Ascending aorta (tissue), 2 donors: ENCODE measurements at regions not wholly inside any gene's neighbourhood (a gene's known extent, or its start where the extent isn't known, plus 50 kb on each side); places are given as distances from the start of the nearest gene placed in this dataset.

ENCODE experiments used
- DNase-seq, 2 donors: peaks; one replicate each; pipeline ENCODE4 v3.0.0-alpha.2; 2019; ENCODE audit warnings: low spot score in 2 of 2
- H3K27ac ChIP-seq, 2 donors: fragments of 200-600 bp; sonication (generic); one replicate each; pipeline ENCODE4 v1.5.1; 2016 to 2017; ENCODE audit warnings: mild to moderate bottlenecking in 1 of 2
- H3K27me3 ChIP-seq: fragments of 200-600 bp; sonication (generic); one replicate; pipeline ENCODE4 v1.5.1; 2017
- H3K36me3 ChIP-seq, 2 donors: fragments of 200-600 bp; sonication (generic); one replicate each; pipeline ENCODE4 v1.5.1; 2016
- H3K4me1 ChIP-seq, 2 donors: fragments of 200-600 bp; sonication (generic); one replicate each; pipeline ENCODE4 v1.5.1; 2016 to 2017; ENCODE audit warnings: mild to moderate bottlenecking in 1 of 2
- H3K4me3 ChIP-seq, 2 donors: fragments of 200-600 bp; sonication (generic); one replicate each; pipeline ENCODE4 v1.5.1; 2016 to 2017; ENCODE audit warnings: mild to moderate bottlenecking in 1 of 2
- H3K9me3 ChIP-seq, 2 donors: fragments of 200-600 bp; sonication (generic); one replicate each; pipeline ENCODE4 v1.5.1; 2016
- intact Hi-C: fragments of 100-400 bp; cut with DNase I; formaldehyde crosslinking; loops from one replicate; pipeline ENCODE4 v1.15.1; 2023
- TF ChIP-seq, protein P1 (sequence below), 3 experiments: fragments of 200-600 bp in 2 of 3; fragments of 450-650 bp in 1 of 3; sonication (generic) in 2 of 3; IDR thresholded peaks; one replicate each; pipeline ENCODE4 v1.5.1; 2016 to 2019; ENCODE audit warnings: antibody characterized with exemption in 3 of 3, mild to moderate bottlenecking in 1 of 3, moderate library complexity in 1 of 3

DNA sequence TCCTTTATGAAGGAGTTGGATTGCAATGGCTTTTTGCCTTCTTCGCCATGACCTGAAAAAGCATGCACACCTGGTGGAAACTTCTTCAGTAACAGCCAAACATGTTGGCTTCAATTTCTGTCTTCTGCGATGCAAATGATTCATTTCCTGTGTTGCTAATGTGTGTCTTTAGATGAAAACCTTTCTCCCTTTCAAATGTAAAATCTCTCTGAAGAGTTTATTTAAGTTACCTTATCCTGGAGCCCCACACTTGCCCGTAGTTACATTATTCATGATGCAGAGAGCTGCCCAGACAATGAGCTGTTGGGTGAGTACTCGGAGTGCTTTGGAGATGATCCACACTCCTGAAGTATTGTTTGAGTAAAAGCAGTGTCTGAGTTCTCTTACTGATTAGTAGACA lies 1100.9 kb downstream of the RPA4 start:
- Histone ChIP-seq H3K27me3 (no peaks in the 10 kb centered on the region), H3K36me3 (no peaks in the 10 kb centered on the region), H3K4me3 (no peak overlapping the region), H3K27ac (no peak overlapping the region), H3K4me1 (no peaks in the 10 kb centered on the region), H3K9me3 (no peaks in the 10 kb centered on the region)
- DNase-seq = no peak
- intact Hi-C loops = no loop called here
- TF ChIP-seq, protein P1, sequence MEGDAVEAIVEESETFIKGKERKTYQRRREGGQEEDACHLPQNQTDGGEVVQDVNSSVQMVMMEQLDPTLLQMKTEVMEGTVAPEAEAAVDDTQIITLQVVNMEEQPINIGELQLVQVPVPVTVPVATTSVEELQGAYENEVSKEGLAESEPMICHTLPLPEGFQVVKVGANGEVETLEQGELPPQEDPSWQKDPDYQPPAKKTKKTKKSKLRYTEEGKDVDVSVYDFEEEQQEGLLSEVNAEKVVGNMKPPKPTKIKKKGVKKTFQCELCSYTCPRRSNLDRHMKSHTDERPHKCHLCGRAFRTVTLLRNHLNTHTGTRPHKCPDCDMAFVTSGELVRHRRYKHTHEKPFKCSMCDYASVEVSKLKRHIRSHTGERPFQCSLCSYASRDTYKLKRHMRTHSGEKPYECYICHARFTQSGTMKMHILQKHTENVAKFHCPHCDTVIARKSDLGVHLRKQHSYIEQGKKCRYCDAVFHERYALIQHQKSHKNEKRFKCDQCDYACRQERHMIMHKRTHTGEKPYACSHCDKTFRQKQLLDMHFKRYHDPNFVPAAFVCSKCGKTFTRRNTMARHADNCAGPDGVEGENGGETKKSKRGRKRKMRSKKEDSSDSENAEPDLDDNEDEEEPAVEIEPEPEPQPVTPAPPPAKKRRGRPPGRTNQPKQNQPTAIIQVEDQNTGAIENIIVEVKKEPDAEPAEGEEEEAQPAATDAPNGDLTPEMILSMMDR (IDR thresholded peaks at IDR 0.05) = no peak

DNA sequence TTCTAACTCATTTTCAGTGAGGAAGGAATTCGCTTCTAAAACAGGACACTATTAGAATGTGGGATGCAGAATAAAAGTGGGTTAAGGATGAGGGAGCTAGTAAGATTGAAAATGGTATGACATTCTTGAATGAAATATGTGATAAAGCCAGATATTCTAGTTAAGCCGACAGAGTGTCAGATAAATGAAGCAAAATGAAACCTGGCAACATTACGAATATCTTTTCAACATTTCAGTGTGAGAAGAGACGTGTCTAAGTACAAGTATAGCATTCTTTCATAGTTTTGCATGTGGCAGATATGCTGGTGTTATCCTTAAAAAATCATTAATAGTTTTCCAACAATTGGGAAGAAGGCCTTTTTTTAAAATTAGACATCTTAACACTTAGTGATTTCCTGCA lies 1101.4 kb downstream of the RPA4 start:
- Histone ChIP-seq H3K27ac (no peak overlapping the region), H3K36me3 (no peaks in the 10 kb centered on the region), H3K4me1 (no peaks in the 10 kb centered on the region), H3K27me3 (no peaks in the 10 kb centered on the region), H3K4me3 (no peak overlapping the region), H3K9me3 (no peaks in the 10 kb centered on the region)
- no peak for DNase-seq
- TF ChIP-seq, protein P1 (IDR thresholded peaks at IDR 0.05) = no peak
- intact Hi-C loops = no loop called here

DNA sequence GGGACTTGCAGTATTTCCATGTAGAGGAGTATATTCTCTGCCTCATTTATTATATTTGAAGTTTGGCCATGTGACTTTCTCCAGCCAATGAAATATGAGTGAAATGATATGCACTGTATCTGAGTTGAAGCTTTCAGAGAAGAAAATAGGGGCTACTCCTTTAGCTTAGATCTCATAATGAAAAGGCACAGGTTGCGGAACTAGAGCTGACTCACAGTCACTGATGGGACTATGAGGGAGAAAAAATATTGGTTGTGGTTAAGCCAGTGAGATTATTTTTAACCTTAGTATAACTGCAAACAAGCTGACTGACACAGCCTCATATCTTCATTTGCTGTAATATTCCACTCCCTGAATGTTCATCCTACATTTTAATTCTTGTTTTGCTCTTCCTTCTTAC lies 1104.3 kb downstream of the RPA4 start:
- Histone ChIP-seq H3K9me3 (no peaks in the 10 kb centered on the region), H3K27me3 (no peaks in the 10 kb centered on the region), H3K4me3 (no peak overlapping the region), H3K36me3 (no peaks in the 10 kb centered on the region), H3K27ac (no peak overlapping the region), H3K4me1 (no peaks in the 10 kb centered on the region)
- intact Hi-C loops = no loop called here
- DNase-seq = no peak
- TF ChIP-seq, protein P1 (IDR thresholded peaks at IDR 0.05) = no peak

DNA sequence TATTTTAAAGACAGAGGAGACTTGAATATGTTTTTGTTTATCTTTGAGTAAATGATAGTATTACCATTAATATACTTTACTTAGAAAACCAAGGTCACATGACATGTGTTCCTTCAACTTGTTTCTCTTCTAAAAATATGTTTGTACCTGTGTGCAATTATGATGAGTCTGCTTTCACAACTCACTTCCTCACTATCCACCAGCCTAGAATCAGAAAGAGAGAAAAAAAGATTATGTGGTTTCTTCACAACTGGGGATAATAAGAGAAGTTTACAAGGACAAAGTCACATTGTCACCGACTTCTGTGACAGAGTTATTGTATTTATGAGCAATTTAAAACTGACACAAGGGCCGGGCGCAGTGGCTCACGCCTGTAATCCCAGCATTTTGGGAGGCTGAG lies 1112.1 kb downstream of the RPA4 start:
- Histone ChIP-seq H3K4me3 (no peak overlapping the region), H3K9me3 (no peaks in the 10 kb centered on the region), H3K27ac (no peak overlapping the region), H3K36me3 (no peaks in the 10 kb centered on the region), H3K4me1 (no peaks in the 10 kb centered on the region), H3K27me3 (no peaks in the 10 kb centered on the region)
- TF ChIP-seq, protein P1 (IDR thresholded peaks at IDR 0.05) = no peak
- intact Hi-C loops = no loop called here
- no peak for DNase-seq

DNA sequence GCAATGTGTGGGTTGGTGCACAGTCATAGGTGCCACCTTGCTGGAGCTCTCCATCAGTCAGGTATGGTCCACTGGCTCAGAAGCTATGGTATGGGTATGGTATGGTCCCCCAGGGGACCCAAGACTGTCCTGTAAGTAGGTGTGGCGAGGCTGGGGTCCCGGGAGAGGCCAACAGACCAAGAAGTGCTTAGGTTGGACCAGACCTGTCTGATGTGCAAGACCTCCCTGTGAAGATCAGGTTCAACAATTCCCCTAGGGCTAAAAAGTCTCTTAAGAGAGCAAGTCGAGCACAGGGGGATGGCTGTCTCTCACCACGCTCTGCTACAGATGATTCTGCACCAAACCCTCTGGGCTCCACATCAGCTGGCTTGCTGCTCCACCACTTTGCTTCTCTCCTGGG lies 1145.0 kb downstream of the RPA4 start:
- TF ChIP-seq, protein P1 (IDR thresholded peaks at IDR 0.05) = no peak
- H3K9me3 ChIP-seq = peaks cover 0 to 7% of the 10 kb centered on the region in 2 donors
- intact Hi-C loops = no loop called here
- H3K27me3 ChIP-seq = no peaks in the 10 kb centered on the region
- H3K27ac ChIP-seq = no peak overlapping the region
- no peaks in the 10 kb centered on the region for H3K36me3 ChIP-seq
- no peaks in the 10 kb centered on the region for H3K4me1 ChIP-seq
- no peak overlapping the region for H3K4me3 ChIP-seq
- no peak for DNase-seq

DNA sequence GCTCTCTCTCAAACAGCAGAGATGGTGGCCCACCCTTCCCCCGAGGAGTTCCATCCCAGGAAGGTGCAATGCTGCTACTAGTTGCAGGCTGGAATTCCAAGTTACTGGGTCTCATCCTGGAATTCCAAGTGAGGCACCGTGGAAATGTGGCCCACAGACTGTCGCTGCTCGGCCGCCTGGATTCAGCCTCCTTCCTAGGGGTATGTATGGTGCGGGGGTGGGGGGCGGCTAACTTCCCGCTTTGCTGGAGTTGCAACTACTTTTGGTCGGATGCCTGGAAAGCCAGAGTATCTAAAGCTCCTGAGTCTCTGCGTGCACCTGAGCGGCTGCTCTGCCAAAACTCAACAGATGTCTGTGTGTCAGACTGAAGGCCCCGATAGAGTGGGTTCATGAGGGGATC lies 1146.2 kb downstream of the RPA4 start:
- Histone ChIP-seq H3K36me3 (no peaks in the 10 kb centered on the region), H3K27ac (no peak overlapping the region), H3K9me3 (no peaks in the 10 kb centered on the region), H3K4me1 (no peaks in the 10 kb centered on the region), H3K4me3 (no peak overlapping the region), H3K27me3 (no peaks in the 10 kb centered on the region)
- TF ChIP-seq, protein P1 (IDR thresholded peaks at IDR 0.05) = no peak
- DNase-seq = no peak
- intact Hi-C loops = no loop called here
